ENCODE measurements at regions not wholly inside any gene's neighbourhood (a gene's known extent, or its start where the extent isn't known, plus 50 kb on each side); places are given as distances from the start of the nearest gene placed in this dataset.

- Histone ChIP-seq H3K79me2 (ENCODE audit: insufficient read depth, low read length) (no peaks in the 10 kb centered on the region), H2AFZ (ENCODE audit: low read length) (no peak overlapping the region), H3K4me2 (ENCODE audit: low read length) (no peak overlapping the region), H4K20me1 (ENCODE audit: insufficient read depth, low read length) (no peaks in the 10 kb centered on the region), H3K36me3 (ENCODE audit: insufficient read depth, low read length) (no peaks in the 10 kb centered on the region), H3K27me3 (ENCODE audit: insufficient read depth, low read length) (no peaks in the 10 kb centered on the region), H3K4me1 (ENCODE audit: insufficient read depth, low read length, severe bottlenecking) (no peaks in the 10 kb centered on the region), H3F3A (ENCODE audit: insufficient read depth, low read length) (no peaks in the 10 kb centered on the region), H3K27ac (ENCODE audit: low read depth, low read length, poor library complexity, severe bottlenecking) (no peak overlapping the region), H3K4me3 (ENCODE audit: low read depth, low read length, poor library complexity, severe bottlenecking) (no peak overlapping the region), H3K9me2 (ENCODE audit: low read depth, low read length) (no peaks in the 10 kb centered on the region), H3K9me3 (ENCODE audit: low read length) (no peaks in the 10 kb centered on the region), H3K9ac (ENCODE audit: low read length) (no peak overlapping the region)
- no peak for TF ChIP-seq CTCF (IDR thresholded peaks at IDR 0.05; ENCODE audit: low read length)
Measured at GRCh38 chr6:19159561-19159960, 677.6 kb upstream of the ID4 start.

- TF ChIP-seq EZH2 (IDR thresholded peaks at IDR 0.05; ENCODE audit: borderline replicate concordance, low read length) (no peak), CTCF (IDR thresholded peaks at IDR 0.05; ENCODE audit: low read length) (no peak)
Measured at GRCh38 chr6:19160081-19160730, 677.0 kb upstream of the ID4 start.

GRCh38 chr6:19167251-19167650, 669.9 kb upstream of the ID4 start:
- Histone ChIP-seq H3F3A (ENCODE audit: insufficient read depth, low read length) (no peaks in the 10 kb centered on the region), H3K36me3 (ENCODE audit: insufficient read depth, low read length) (no peaks in the 10 kb centered on the region), H3K9ac (ENCODE audit: low read length) (no peak overlapping the region), H3K9me2 (ENCODE audit: low read depth, low read length) (no peaks in the 10 kb centered on the region), H2AFZ (ENCODE audit: low read length) (no peak overlapping the region), H3K27ac (ENCODE audit: low read depth, low read length, poor library complexity, severe bottlenecking) (no peak overlapping the region), H3K9me3 (ENCODE audit: low read length) (no peaks in the 10 kb centered on the region), H3K27me3 (ENCODE audit: insufficient read depth, low read length) (no peaks in the 10 kb centered on the region), H3K79me2 (ENCODE audit: insufficient read depth, low read length) (no peaks in the 10 kb centered on the region), H3K4me2 (ENCODE audit: low read length) (no peak overlapping the region), H3K4me3 (ENCODE audit: low read depth, low read length, poor library complexity, severe bottlenecking) (no peak overlapping the region), H3K4me1 (ENCODE audit: insufficient read depth, low read length, severe bottlenecking) (no peaks in the 10 kb centered on the region), H4K20me1 (ENCODE audit: insufficient read depth, low read length) (no peaks in the 10 kb centered on the region)
- TF ChIP-seq EZH2 (IDR thresholded peaks at IDR 0.05; ENCODE audit: borderline replicate concordance, low read length) = no peak
- TF ChIP-seq CTCF (IDR thresholded peaks at IDR 0.05; ENCODE audit: low read length) = no peak

More at GRCh38 chr6:19160081-19160730, 677.0 kb upstream of the ID4 start:
- H3K27me3 ChIP-seq (ENCODE audit: insufficient read depth, low read length) = no peaks in the 10 kb centered on the region
- no peak overlapping the region for H3K4me3 ChIP-seq (ENCODE audit: low read depth, low read length, poor library complexity, severe bottlenecking)
- H2AFZ ChIP-seq (ENCODE audit: low read length) = no peak overlapping the region
- H3K9me3 ChIP-seq (ENCODE audit: low read length) = no peaks in the 10 kb centered on the region
- no peaks in the 10 kb centered on the region for H3F3A ChIP-seq (ENCODE audit: insufficient read depth, low read length)
- no peak overlapping the region for H3K9ac ChIP-seq (ENCODE audit: low read length)
- H3K79me2 ChIP-seq (ENCODE audit: insufficient read depth, low read length) = no peaks in the 10 kb centered on the region
- no peaks in the 10 kb centered on the region for H3K9me2 ChIP-seq (ENCODE audit: low read depth, low read length)
- H3K4me1 ChIP-seq (ENCODE audit: insufficient read depth, low read length, severe bottlenecking) = no peaks in the 10 kb centered on the region
- H3K36me3 ChIP-seq (ENCODE audit: insufficient read depth, low read length) = no peaks in the 10 kb centered on the region
- no peaks in the 10 kb centered on the region for H4K20me1 ChIP-seq (ENCODE audit: insufficient read depth, low read length)
- H3K27ac ChIP-seq (ENCODE audit: low read depth, low read length, poor library complexity, severe bottlenecking) = no peak overlapping the region
- no peak overlapping the region for H3K4me2 ChIP-seq (ENCODE audit: low read length)

Measured in OCI-LY1 (cell line).